ACC112 (cell line): ENCODE measurements at regions not wholly inside any gene's neighbourhood (a gene's known extent, or its start where the extent isn't known, plus 50 kb on each side); places are given as distances from the start of the nearest gene placed in this dataset.

ENCODE experiments used
- H2AFZ ChIP-seq: fragments of 200-600 bp; sonication (generic); one replicate; pipeline ENCODE4 v1.6.0; 2017; ENCODE audit warnings: antibody characterized with exemption, low read length; ENCODE audit not compliant: unreplicated experiment
- H3K27ac ChIP-seq: fragments of 200-600 bp; sonication (generic); 2 replicates; pipeline ENCODE4 v1.5.1; 2014; ENCODE audit warnings: low read depth, mild to moderate bottlenecking, antibody characterized with exemption, low read length, moderate library complexity
- H3K27me3 ChIP-seq: fragments of 200-600 bp; sonication (generic); 2 replicates; pipeline ENCODE4 v1.6.1; 2014; ENCODE audit warnings: mild to moderate bottlenecking, antibody characterized with exemption, low read length, moderate library complexity, mixed read lengths; ENCODE audit not compliant: insufficient read depth
- H3K36me3 ChIP-seq: fragments of 200-600 bp; sonication (generic); 2 replicates; pipeline ENCODE4 v1.6.1; 2016; ENCODE audit warnings: mild to moderate bottlenecking, antibody characterized with exemption, low read length, moderate library complexity, mixed read lengths; ENCODE audit not compliant: insufficient read depth
- H3K4me1 ChIP-seq: fragments of 200-600 bp; sonication (generic); one replicate; pipeline ENCODE4 v1.6.1; 2016; ENCODE audit warnings: low read length, mixed read lengths; ENCODE audit not compliant: insufficient read depth, unreplicated experiment, control insufficient read depth
- H3K4me3 ChIP-seq: fragments of 200-600 bp; sonication (generic); 2 replicates; pipeline ENCODE4 v1.5.1; 2014; ENCODE audit warnings: mild to moderate bottlenecking, low read depth, low read length
- H3K79me2 ChIP-seq: fragments of 200-600 bp; sonication (generic); one replicate; pipeline ENCODE4 v1.6.0; 2016; ENCODE audit warnings: low read length; ENCODE audit not compliant: control insufficient read depth, unreplicated experiment, insufficient read depth

DNA sequence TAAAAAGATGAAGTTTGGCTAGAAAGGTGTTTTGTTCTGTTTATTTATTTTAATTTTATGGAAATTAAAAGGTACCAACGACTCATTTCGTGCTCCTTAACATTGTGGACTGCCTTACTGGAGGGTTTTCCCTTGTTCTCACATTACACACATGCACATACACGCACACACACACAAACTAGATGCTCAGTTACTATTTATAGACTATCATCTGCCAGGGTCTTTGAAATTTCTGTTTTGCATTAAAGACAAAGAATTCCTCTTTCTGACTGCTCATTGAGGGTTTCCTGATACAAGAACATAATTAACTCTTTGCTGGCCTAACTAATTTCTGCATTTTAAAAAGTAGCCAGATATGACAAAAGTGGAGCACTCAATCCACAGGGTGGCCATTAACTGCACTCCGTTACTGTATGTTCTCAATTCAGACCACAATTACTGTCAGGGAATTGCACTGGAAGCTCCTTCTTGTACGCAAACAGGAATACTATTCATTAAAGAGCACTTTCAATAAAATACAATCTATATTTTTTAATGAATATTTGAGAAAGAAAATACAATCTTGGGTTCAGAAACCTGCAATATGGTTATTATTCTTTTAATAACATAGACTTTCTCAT, 366.9 kb upstream of the GALNT5 start:
- Histone ChIP-seq H3K36me3 (no peaks in the 10 kb centered on the region), H3K27ac (no peak overlapping the region), H3K79me2 (no peaks in the 10 kb centered on the region), H3K4me3 (no peak overlapping the region), H3K4me1 (no peaks in the 10 kb centered on the region), H3K27me3 (no peaks in the 10 kb centered on the region), H2AFZ (no peak overlapping the region)

GRCh38 chr2:156891609-156892008, 365.9 kb upstream of the GALNT5 start:
- Histone ChIP-seq H3K27ac (no peak overlapping the region), H3K27me3 (no peaks in the 10 kb centered on the region), H2AFZ (no peak overlapping the region), H3K36me3 (no peaks in the 10 kb centered on the region), H3K4me1 (no peaks in the 10 kb centered on the region), H3K4me3 (no peak overlapping the region), H3K79me2 (no peaks in the 10 kb centered on the region)

- H3K36me3 ChIP-seq: no peaks in the 10 kb centered on the region
- H3K27me3 ChIP-seq: no peaks in the 10 kb centered on the region
- H3K79me2 ChIP-seq: no peaks in the 10 kb centered on the region
- peak overlapping the region; percentile 74 for H3K4me3 ChIP-seq
- no peaks in the 10 kb centered on the region for H3K4me1 ChIP-seq
- H3K27ac ChIP-seq: no peak overlapping the region
- peak overlapping the region; percentile 94 for H2AFZ ChIP-seq
These were observed 364.8 kb upstream of the GALNT5 start for GRCh38 chr2:156892467-156893281.

DNA sequence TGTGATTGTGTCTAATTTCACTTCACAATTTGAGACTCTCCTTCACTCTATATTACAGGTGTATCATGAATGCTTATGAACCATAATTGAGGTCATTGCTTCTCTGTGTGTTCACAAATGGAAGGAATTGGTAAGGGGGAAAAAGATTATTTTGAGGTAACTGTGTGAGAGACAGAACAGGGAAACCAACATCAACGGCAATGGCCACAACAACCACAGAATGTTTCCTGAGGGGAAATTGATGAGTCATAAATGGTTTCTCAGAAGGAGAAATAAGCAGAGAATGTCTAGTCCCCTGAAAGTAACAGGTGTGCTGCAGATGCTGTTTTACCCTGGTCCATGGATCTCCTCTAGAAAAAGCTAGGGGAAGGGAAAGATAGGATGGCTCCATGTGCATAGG, 361.2 kb upstream of the GALNT5 start:
- peaks cover 2% of the 10 kb centered on the region for H3K4me1 ChIP-seq
- H3K36me3 ChIP-seq: no peaks in the 10 kb centered on the region
- no peaks in the 10 kb centered on the region for H3K27me3 ChIP-seq
- H2AFZ ChIP-seq: no peak overlapping the region
- no peak overlapping the region for H3K4me3 ChIP-seq
- H3K79me2 ChIP-seq: no peaks in the 10 kb centered on the region
- H3K27ac ChIP-seq: no peak overlapping the region

DNA sequence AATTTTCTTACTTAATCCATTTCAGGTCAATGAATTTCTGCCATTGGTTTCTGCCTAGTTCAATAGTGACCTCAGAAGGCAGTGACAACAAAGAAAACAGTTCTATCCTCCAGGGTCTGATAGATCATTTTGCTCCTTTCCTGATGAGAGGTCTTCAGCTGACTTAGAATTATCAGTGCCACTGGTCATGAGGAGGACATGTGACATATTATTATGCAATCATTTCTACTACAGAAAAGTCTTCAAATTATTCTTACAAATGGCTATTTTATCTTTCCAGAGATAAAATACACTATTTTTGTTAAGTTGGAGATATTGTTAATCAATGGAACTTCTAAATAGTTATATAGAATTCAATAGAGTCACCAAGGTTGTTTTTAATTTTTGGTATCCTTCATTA, 360.0 kb upstream of the GALNT5 start:
- Histone ChIP-seq H3K4me3 (no peak overlapping the region), H3K36me3 (no peaks in the 10 kb centered on the region), H3K79me2 (no peaks in the 10 kb centered on the region), H3K27me3 (no peaks in the 10 kb centered on the region), H3K4me1 (peaks cover 7% of the 10 kb centered on the region), H2AFZ (no peak overlapping the region), H3K27ac (no peak overlapping the region)

DNA sequence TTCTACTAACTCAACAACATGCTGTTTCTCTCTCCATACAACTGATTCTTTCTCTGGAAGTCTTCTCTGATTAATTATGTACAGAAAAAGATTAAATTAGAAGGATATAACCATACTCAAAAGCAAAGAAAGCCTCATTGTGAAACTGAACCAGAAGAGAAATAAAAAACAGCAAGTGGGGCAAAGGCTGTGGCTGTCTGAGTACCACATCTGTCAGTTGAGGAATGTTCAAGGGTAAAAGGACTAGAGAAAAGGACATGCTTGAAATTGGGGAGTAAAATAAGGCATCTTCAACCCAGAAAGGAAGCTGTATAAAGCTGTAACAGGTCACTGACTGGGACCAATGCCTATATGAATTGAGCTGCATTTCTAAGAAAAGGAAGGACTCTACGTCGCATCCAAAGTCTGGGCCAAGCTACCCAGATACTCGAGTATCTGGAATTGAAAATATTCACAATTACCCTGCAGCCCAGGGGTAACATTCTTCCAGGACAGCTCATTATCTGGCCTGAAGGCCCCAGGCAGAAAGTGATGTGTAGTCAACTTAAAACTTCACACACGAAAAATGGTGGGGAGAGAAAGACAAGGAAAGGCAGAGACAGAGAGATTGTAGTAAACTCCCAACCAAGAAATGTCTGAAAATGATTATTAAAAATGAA, 356.0 kb upstream of the GALNT5 start:
- Histone ChIP-seq H2AFZ (no peak overlapping the region), H3K27me3 (no peaks in the 10 kb centered on the region), H3K79me2 (no peaks in the 10 kb centered on the region)

GRCh38 chr2:156903335-156903734, 354.2 kb upstream of the GALNT5 start:
- H3K36me3 ChIP-seq: no peaks in the 10 kb centered on the region
- no peaks in the 10 kb centered on the region for H3K79me2 ChIP-seq
- no peaks in the 10 kb centered on the region for H3K27me3 ChIP-seq
- H2AFZ ChIP-seq: no peak overlapping the region
- H3K27ac ChIP-seq: no peak overlapping the region
- no peak overlapping the region for H3K4me3 ChIP-seq
- peaks cover 25% of the 10 kb centered on the region for H3K4me1 ChIP-seq

More for the DNA sequence above, 356.0 kb upstream of the GALNT5 start:
- peaks cover 14% of the 10 kb centered on the region for H3K4me1 ChIP-seq
- no peak overlapping the region for H3K27ac ChIP-seq
- no peaks in the 10 kb centered on the region for H3K36me3 ChIP-seq
- no peak overlapping the region for H3K4me3 ChIP-seq

GRCh38 chr2:156907806-156908205, 349.7 kb upstream of the GALNT5 start:
- no peak overlapping the region for H2AFZ ChIP-seq
- no peaks in the 10 kb centered on the region for H3K79me2 ChIP-seq
- H3K4me3 ChIP-seq: peak overlapping the region; percentile 37

GRCh38 chr2:156908825-156909224, 348.7 kb upstream of the GALNT5 start:
- Histone ChIP-seq H3K27ac (peak overlapping the region; percentile 55), H3K36me3 (no peaks in the 10 kb centered on the region), H3K4me3 (no peak overlapping the region), H3K79me2 (no peaks in the 10 kb centered on the region), H3K27me3 (no peaks in the 10 kb centered on the region), H3K4me1 (peaks cover 22% of the 10 kb centered on the region), H2AFZ (no peak overlapping the region)

More at GRCh38 chr2:156907806-156908205, 349.7 kb upstream of the GALNT5 start:
- no peaks in the 10 kb centered on the region for H3K36me3 ChIP-seq
- H3K4me1 ChIP-seq: peaks cover 28% of the 10 kb centered on the region
- H3K27ac ChIP-seq: peak overlapping the region; percentile 55; the same call in 1 of the 2 replicates
- H3K27me3 ChIP-seq: no peaks in the 10 kb centered on the region

DNA sequence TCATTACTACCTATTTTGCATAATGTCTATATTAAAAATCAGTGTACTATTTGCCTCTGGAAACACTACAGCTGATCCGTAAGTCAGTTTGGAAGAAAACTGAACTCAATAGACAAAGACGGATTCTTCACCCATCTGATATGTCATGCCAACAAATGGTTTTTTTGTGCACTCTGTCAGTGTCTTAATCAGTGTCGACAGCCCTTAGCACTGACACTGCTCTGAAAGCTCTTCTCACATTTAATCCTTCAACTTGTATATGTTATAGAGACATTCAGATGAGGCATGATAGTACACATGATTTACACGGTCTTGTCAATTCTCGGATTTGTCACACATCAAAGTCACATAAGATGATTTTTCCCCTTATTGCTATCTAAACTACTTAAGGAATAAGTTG, 347.5 kb upstream of the GALNT5 start:
- no peak overlapping the region for H3K27ac ChIP-seq
- H3K27me3 ChIP-seq: no peaks in the 10 kb centered on the region
- no peak overlapping the region for H2AFZ ChIP-seq
- peaks cover 22% of the 10 kb centered on the region for H3K4me1 ChIP-seq
- no peaks in the 10 kb centered on the region for H3K79me2 ChIP-seq
- H3K36me3 ChIP-seq: no peaks in the 10 kb centered on the region
- no peak overlapping the region for H3K4me3 ChIP-seq
